ENCODE measurements at regions not wholly inside any gene's neighbourhood (a gene's known extent, or its start where the extent isn't known, plus 50 kb on each side); places are given as distances from the start of the nearest gene placed in this dataset.
A peak's percentile ranks its signal among the peaks of the same experiment; 100 is the strongest.

DNA sequence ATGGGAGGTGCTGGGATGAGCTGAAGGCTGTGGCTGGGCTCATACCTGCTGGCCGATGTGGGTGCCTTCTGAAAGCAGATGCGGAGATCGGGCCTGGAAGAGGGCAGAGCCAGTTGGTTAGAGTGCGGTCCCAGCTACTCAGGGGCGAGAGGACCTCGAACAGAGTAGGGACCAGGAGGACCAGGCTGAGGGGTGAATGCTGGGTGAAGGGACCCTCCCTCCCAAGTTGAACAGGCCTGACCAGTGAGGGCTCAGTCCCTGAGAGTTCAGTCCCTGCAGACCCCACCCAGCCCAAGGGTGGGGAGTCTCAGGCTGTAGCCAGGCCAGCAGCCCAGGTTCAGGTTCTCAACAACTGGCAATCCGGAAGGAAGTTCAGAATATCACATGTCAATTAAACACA, 232.8 kb upstream of the HS6ST1 start:
- H3K36me3 Mint-ChIP-seq: no peaks in the 10 kb centered on the region

GRCh38 chr2:128552141-128552805, 233.6 kb upstream of the HS6ST1 start:
- Mint-ChIP-seq H3K36me3 (no peaks in the 10 kb centered on the region), H3K4me1 (peaks cover 20% of the 10 kb centered on the region), H3K9me3 (peaks cover 5% of the 10 kb centered on the region), H3K4me3 (no peak overlapping the region), H3K27ac (no peak overlapping the region), H3K27me3 (ENCODE audit: low read depth) (no peaks in the 10 kb centered on the region; the same call in 1 of the 2 replicates)
- TF ChIP-seq ZNF232 (CRISPR knock-in tag; IDR thresholded peaks at IDR 0.05): no peak
- no peak for TF ChIP-seq ZNF423 (CRISPR knock-in tag; IDR thresholded peaks at IDR 0.05)
- TF ChIP-seq ESRRA (CRISPR knock-in tag; IDR thresholded peaks at IDR 0.05; ENCODE audit: borderline replicate concordance): no peak
- no peak for TF ChIP-seq ZNF121 (CRISPR knock-in tag; IDR thresholded peaks at IDR 0.05)
- TF ChIP-seq, protein P1, sequence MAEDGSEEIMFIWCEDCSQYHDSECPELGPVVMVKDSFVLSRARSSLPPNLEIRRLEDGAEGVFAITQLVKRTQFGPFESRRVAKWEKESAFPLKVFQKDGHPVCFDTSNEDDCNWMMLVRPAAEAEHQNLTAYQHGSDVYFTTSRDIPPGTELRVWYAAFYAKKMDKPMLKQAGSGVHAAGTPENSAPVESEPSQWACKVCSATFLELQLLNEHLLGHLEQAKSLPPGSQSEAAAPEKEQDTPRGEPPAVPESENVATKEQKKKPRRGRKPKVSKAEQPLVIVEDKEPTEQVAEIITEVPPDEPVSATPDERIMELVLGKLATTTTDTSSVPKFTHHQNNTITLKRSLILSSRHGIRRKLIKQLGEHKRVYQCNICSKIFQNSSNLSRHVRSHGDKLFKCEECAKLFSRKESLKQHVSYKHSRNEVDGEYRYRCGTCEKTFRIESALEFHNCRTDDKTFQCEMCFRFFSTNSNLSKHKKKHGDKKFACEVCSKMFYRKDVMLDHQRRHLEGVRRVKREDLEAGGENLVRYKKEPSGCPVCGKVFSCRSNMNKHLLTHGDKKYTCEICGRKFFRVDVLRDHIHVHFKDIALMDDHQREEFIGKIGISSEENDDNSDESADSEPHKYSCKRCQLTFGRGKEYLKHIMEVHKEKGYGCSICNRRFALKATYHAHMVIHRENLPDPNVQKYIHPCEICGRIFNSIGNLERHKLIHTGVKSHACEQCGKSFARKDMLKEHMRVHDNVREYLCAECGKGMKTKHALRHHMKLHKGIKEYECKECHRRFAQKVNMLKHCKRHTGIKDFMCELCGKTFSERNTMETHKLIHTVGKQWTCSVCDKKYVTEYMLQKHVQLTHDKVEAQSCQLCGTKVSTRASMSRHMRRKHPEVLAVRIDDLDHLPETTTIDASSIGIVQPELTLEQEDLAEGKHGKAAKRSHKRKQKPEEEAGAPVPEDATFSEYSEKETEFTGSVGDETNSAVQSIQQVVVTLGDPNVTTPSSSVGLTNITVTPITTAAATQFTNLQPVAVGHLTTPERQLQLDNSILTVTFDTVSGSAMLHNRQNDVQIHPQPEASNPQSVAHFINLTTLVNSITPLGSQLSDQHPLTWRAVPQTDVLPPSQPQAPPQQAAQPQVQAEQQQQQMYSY (CRISPR knock-in tag; IDR thresholded peaks at IDR 0.05): no peak
- TF ChIP-seq, protein P2, sequence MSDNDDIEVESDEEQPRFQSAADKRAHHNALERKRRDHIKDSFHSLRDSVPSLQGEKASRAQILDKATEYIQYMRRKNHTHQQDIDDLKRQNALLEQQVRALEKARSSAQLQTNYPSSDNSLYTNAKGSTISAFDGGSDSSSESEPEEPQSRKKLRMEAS (CRISPR knock-in tag; IDR thresholded peaks at IDR 0.05): no peak
- DNase-seq (ENCODE audit: low spot score) (no peak), ATAC-seq (no peak)
- CTCF ChIA-PET: interaction anchor here (1.4 kb wide), 1 partner anchor 184 kb away, joined by 3 read pairs; no protein-coding TSS in a partner anchor
- POLR2A ChIA-PET: no interaction called here

More for the DNA sequence above, 232.8 kb upstream of the HS6ST1 start:
- CTCF ChIA-PET: interaction anchor here (1.0 to 1.4 kb wide), 2 partner anchors 41 to 185 kb away, joined by 3 read pairs; no protein-coding TSS in a partner anchor
- POLR2A ChIA-PET: no interaction called here
- DNase-seq (ENCODE audit: low spot score) (no peak), ATAC-seq (no peak)
- H3K4me1 Mint-ChIP-seq: peaks cover 20% of the 10 kb centered on the region
- H3K27ac Mint-ChIP-seq: no peak overlapping the region
- no peaks in the 10 kb centered on the region; the same call in 1 of the 2 replicates for H3K27me3 Mint-ChIP-seq (ENCODE audit: low read depth)
- no peak for TF ChIP-seq SMAD4 (CRISPR knock-in tag; IDR thresholded peaks at IDR 0.05)
- TF ChIP-seq, protein P3, sequence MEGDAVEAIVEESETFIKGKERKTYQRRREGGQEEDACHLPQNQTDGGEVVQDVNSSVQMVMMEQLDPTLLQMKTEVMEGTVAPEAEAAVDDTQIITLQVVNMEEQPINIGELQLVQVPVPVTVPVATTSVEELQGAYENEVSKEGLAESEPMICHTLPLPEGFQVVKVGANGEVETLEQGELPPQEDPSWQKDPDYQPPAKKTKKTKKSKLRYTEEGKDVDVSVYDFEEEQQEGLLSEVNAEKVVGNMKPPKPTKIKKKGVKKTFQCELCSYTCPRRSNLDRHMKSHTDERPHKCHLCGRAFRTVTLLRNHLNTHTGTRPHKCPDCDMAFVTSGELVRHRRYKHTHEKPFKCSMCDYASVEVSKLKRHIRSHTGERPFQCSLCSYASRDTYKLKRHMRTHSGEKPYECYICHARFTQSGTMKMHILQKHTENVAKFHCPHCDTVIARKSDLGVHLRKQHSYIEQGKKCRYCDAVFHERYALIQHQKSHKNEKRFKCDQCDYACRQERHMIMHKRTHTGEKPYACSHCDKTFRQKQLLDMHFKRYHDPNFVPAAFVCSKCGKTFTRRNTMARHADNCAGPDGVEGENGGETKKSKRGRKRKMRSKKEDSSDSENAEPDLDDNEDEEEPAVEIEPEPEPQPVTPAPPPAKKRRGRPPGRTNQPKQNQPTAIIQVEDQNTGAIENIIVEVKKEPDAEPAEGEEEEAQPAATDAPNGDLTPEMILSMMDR (IDR thresholded peaks at IDR 0.05): no peak
- TF ChIP-seq USF1 (CRISPR knock-in tag; IDR thresholded peaks at IDR 0.05): no peak
- TF ChIP-seq ZNF138 (CRISPR knock-in tag; conservative IDR thresholded peaks at IDR 0.05): no peak
- TF ChIP-seq ATF6 (CRISPR knock-in tag; IDR thresholded peaks at IDR 0.05): no peak
- H3K9me3 Mint-ChIP-seq: peaks cover 12% of the 10 kb centered on the region
- H3K4me3 Mint-ChIP-seq: no peak overlapping the region

DNA sequence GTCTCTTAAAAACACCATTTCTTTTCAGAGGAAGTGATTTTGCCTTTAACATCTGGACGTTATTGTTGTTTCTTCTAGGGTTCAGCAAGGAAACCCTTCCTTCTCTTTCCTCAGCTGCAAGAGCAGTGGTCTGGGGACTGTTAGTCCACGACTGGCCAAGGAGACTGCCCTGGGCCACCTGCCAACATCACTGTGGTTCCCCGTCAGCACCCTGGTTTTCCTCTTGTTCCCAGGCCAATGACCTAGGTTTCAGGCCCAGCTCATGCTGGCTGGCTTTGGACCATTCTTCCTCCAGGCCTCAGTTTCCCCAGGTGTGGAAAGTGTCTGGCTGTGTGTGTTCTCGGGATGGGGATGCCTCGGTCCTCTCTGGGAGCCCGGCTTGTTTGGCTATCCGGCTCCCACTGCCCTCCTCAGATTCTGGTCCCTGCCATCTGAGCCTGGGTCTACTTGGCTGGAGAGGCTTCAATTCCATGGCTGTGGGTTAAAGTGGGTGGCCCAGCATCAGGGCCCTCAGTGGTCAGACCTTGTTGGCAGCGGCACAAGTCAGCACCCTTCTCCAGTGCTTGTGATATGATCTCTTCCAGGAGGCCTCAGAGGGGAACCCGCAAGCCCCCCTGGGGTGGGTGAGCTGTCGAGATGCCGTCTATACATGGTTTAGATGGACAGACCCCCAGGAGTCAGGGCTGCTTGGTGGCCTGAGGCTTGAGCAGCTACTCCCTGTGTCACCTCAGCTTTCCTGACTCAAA, 234.3 kb upstream of the HS6ST1 start:
- POLR2A ChIA-PET: no interaction called here
- Mint-ChIP-seq H3K9me3 (peaks cover 5% of the 10 kb centered on the region), H3K27ac (no peak overlapping the region), H3K4me1 (peaks cover 20% of the 10 kb centered on the region), H3K4me3 (no peak overlapping the region), H3K36me3 (no peaks in the 10 kb centered on the region), H3K27me3 (ENCODE audit: low read depth) (no peaks in the 10 kb centered on the region; the same call in 1 of the 2 replicates)
- DNase-seq (ENCODE audit: low spot score): no peak
- no peak for ATAC-seq
- CTCF ChIA-PET: no interaction called here
- TF ChIP-seq NR2C2 (CRISPR knock-in tag; IDR thresholded peaks at IDR 0.05) (no peak), CREB1 (CRISPR knock-in tag; IDR thresholded peaks at IDR 0.05) (no peak), ZNF423 (CRISPR knock-in tag; IDR thresholded peaks at IDR 0.05) (peak; percentile 20; the same call in 1 of the 2 replicates), ZSCAN18 (CRISPR knock-in tag; IDR thresholded peaks at IDR 0.05) (no peak)
- TF ChIP-seq, protein P4, sequence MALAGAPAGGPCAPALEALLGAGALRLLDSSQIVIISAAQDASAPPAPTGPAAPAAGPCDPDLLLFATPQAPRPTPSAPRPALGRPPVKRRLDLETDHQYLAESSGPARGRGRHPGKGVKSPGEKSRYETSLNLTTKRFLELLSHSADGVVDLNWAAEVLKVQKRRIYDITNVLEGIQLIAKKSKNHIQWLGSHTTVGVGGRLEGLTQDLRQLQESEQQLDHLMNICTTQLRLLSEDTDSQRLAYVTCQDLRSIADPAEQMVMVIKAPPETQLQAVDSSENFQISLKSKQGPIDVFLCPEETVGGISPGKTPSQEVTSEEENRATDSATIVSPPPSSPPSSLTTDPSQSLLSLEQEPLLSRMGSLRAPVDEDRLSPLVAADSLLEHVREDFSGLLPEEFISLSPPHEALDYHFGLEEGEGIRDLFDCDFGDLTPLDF (CRISPR knock-in tag; IDR thresholded peaks at IDR 0.05): no peak
